H9 (cell line): ENCODE measurements at regions not wholly inside any gene's neighbourhood (a gene's known extent, or its start where the extent isn't known, plus 50 kb on each side); places are given as distances from the start of the nearest gene placed in this dataset.

Experiments used
- DNase-seq: peaks from one replicate; pipeline ENCODE4 v3.0.0-alpha.2; 2017
- H2AFZ ChIP-seq: one replicate; pipeline ENCODE4 v1.6.1; 2013; ENCODE audit warnings: mild to moderate bottlenecking, low read length, control low read depth, moderate library complexity
- H2AK5ac ChIP-seq: 2 replicates; pipeline ENCODE4 v1.6.1; 2013; ENCODE audit warnings: low read length, control low read depth, mixed read lengths; ENCODE audit not compliant: insufficient read length
- H2BK120ac ChIP-seq: one replicate; pipeline ENCODE4 v1.6.1; 2013; ENCODE audit warnings: low read depth, mild to moderate bottlenecking, low read length, control low read depth, inconsistent platforms; ENCODE audit not compliant: poor library complexity, severe bottlenecking
- H2BK12ac ChIP-seq: 2 replicates; pipeline ENCODE4 v1.6.1; 2013; ENCODE audit warnings: low read length, control low read depth, mixed read lengths, low read depth; ENCODE audit not compliant: insufficient read length
- H2BK15ac ChIP-seq: 2 replicates; pipeline ENCODE4 v1.6.1; 2013; ENCODE audit warnings: low read depth, low read length, control low read depth
- H2BK20ac ChIP-seq: one replicate; pipeline ENCODE4 v1.6.1; 2013; ENCODE audit warnings: low read depth, mild to moderate bottlenecking, low read length, control low read depth, inconsistent platforms; ENCODE audit not compliant: poor library complexity, severe bottlenecking
- H2BK5ac ChIP-seq: 2 replicates; pipeline ENCODE4 v1.6.1; 2013; ENCODE audit warnings: low read length, control low read depth, mixed read lengths; ENCODE audit not compliant: insufficient read length
- H3K14ac ChIP-seq: 2 replicates; pipeline ENCODE4 v1.6.1; 2013; ENCODE audit warnings: low read length, control low read depth; ENCODE audit not compliant: insufficient read depth
- H3K18ac ChIP-seq: 2 replicates; pipeline ENCODE4 v1.6.1; 2013; ENCODE audit warnings: low read depth, mild to moderate bottlenecking, mixed read lengths, low read length, control low read depth; ENCODE audit not compliant: insufficient read length
- H3K23ac ChIP-seq: 2 replicates; pipeline ENCODE4 v1.6.1; 2013; ENCODE audit warnings: low read length, control low read depth, mixed read lengths, low read depth; ENCODE audit not compliant: insufficient read length
- H3K23me2 ChIP-seq: 2 replicates; pipeline ENCODE4 v1.6.1; 2013; ENCODE audit warnings: low read depth, mild to moderate bottlenecking, mixed read lengths, low read length, control low read depth; ENCODE audit not compliant: insufficient read length, poor library complexity, severe bottlenecking
- H3K27ac ChIP-seq: 2 replicates; pipeline ENCODE4 v1.5.1; 2013; ENCODE audit warnings: low read length, control low read depth, mixed read lengths, low read depth; ENCODE audit not compliant: insufficient read length
- H3K27me3 ChIP-seq: 2 replicates; pipeline ENCODE4 v1.6.1; 2013; ENCODE audit warnings: low read length, control low read depth, inconsistent platforms; ENCODE audit not compliant: insufficient read depth
- H3K4ac ChIP-seq: 2 replicates; pipeline ENCODE4 v1.6.1; 2013; ENCODE audit warnings: low read depth, mild to moderate bottlenecking, control low read depth, inconsistent platforms, low read length, moderate library complexity
- H3K4me1 ChIP-seq: 2 replicates; pipeline ENCODE4 v1.6.1; 2013; ENCODE audit warnings: low read length, control low read depth, inconsistent platforms; ENCODE audit not compliant: insufficient read depth
- H3K4me2 ChIP-seq: 2 replicates; pipeline ENCODE4 v1.6.1; 2013; ENCODE audit warnings: low read length, control low read depth, mixed read lengths; ENCODE audit not compliant: insufficient read length, insufficient read depth
- H3K56ac ChIP-seq: 2 replicates; pipeline ENCODE4 v1.6.1; 2013; ENCODE audit warnings: low read depth, mild to moderate bottlenecking, mixed read lengths, low read length, control low read depth; ENCODE audit not compliant: insufficient read length
- H3K79me1 ChIP-seq: 2 replicates; pipeline ENCODE4 v1.6.1; 2013; ENCODE audit warnings: low read depth, mild to moderate bottlenecking, moderate library complexity, low read length, control low read depth, inconsistent platforms; ENCODE audit not compliant: insufficient read depth, poor library complexity, severe bottlenecking
- H3K79me2 ChIP-seq: 2 replicates; pipeline ENCODE4 v1.6.1; 2013; ENCODE audit warnings: low read length, control low read depth, inconsistent platforms; ENCODE audit not compliant: insufficient read depth
- H3K9ac ChIP-seq: 2 replicates; pipeline ENCODE4 v1.6.1; 2013; ENCODE audit warnings: low read length, control low read depth, mixed read lengths; ENCODE audit not compliant: insufficient read length; ENCODE audit errors: extremely low read depth
- H3K9me3 ChIP-seq: one replicate; pipeline ENCODE4 v1.6.1; 2013; ENCODE audit warnings: low read depth, low read length, inconsistent platforms; ENCODE audit not compliant: control insufficient read depth
- H3T11ph ChIP-seq: one replicate; pipeline ENCODE4 v1.6.1; 2013; ENCODE audit warnings: mild to moderate bottlenecking, low read length, control low read depth, inconsistent platforms
- H4K20me1 ChIP-seq: one replicate; pipeline ENCODE4 v1.6.1; 2013; ENCODE audit not compliant: control insufficient read depth, insufficient read length, insufficient read depth
- H4K5ac ChIP-seq: 2 replicates; pipeline ENCODE4 v1.6.1; 2013; ENCODE audit warnings: low read depth, mild to moderate bottlenecking, mixed read lengths, low read length, control low read depth; ENCODE audit not compliant: insufficient read length
- H4K8ac ChIP-seq: replicated peaks from 2 replicates; pipeline ENCODE4 v1.6.1; 2013; ENCODE audit warnings: low read length, control low read depth, mixed read lengths, low read depth; ENCODE audit not compliant: insufficient read length
- H4K91ac ChIP-seq: 2 replicates; pipeline ENCODE4 v1.6.1; 2013; ENCODE audit warnings: low read depth, mild to moderate bottlenecking, moderate library complexity, mixed read lengths, low read length, control low read depth; ENCODE audit not compliant: insufficient read length
- H3K27ac Mint-ChIP-seq, 3 experiments: 2 replicates in 2 of 3; 3 replicates in 1 of 3; pipeline ENCODE4 v1.8.0; 2020 to 2021; ENCODE audit warnings: mixed read lengths in 3 of 3, mild to moderate bottlenecking in 1 of 3, moderate library complexity in 1 of 3
- H3K27me3 Mint-ChIP-seq: 2 replicates; pipeline ENCODE4 v1.8.0; 2021; ENCODE audit warnings: low read depth, mild to moderate bottlenecking, moderate library complexity, mixed read lengths
- H3K36me3 Mint-ChIP-seq, 3 experiments: 2 replicates in 2 of 3; 3 replicates in 1 of 3; pipeline ENCODE4 v1.8.0; 2020 to 2021; ENCODE audit warnings: low read depth in 3 of 3, mixed read lengths in 3 of 3; ENCODE audit not compliant: insufficient read depth in 1 of 3
- H3K4me1 Mint-ChIP-seq, 2 experiments: 2 replicates each; pipeline ENCODE4 v1.8.0; 2020; ENCODE audit warnings: mixed read lengths in 2 of 2
- H3K4me3 Mint-ChIP-seq, 2 experiments: 2 replicates in 1 of 2; 3 replicates in 1 of 2; pipeline ENCODE4 v1.8.0; 2020 to 2021; ENCODE audit warnings: mild to moderate bottlenecking in 2 of 2, mixed read lengths in 2 of 2, moderate library complexity in 1 of 2
- H3K9me3 Mint-ChIP-seq, 2 experiments: 2 replicates in 1 of 2; 3 replicates in 1 of 2; pipeline ENCODE4 v1.8.0; 2020; ENCODE audit warnings: mild to moderate bottlenecking in 2 of 2, mixed read lengths in 2 of 2, moderate library complexity in 1 of 2
- CTCF ChIP-seq: fragments of 200-600 bp; sonication (generic); conservative IDR thresholded peaks from 3 replicates; pipeline ENCODE4 v1.8.0; 2021; ENCODE audit warnings: antibody characterized with exemption, mild to moderate bottlenecking
- WGBS: extraction: QIAGEN DNeasy Blood & Tissue Kit; methylation state at CpG from one replicate; pipeline ENCODE4 v1.1.7; 2013; ENCODE audit warnings: missing lambda C conversion rate, low lambda C conversion rate, mixed read lengths; ENCODE audit not compliant: insufficient read length; ENCODE audit errors: extremely low coverage; 5-methylcytosine and 5-hydroxymethylcytosine counted together

GRCh38 chr14:55767286-55767685 is 187.3 kb downstream of the KTN1 start:
- no peak for TF ChIP-seq CTCF
- H3K9me3 Mint-ChIP-seq, result peaks cover 3 to 4% of the 10 kb centered on the region in 2 experiments; a peak in 2 of 5 replicates
- H4K91ac ChIP-seq, result no peak overlapping the region
- peaks cover 5 to 9% of the 10 kb centered on the region in 2 experiments for H3K4me1 Mint-ChIP-seq
- H3K4ac ChIP-seq, result no peak overlapping the region
- no peak overlapping the region for H4K5ac ChIP-seq
- no peaks in the 10 kb centered on the region for H4K20me1 ChIP-seq
- H2BK20ac ChIP-seq, result no peak overlapping the region
- no peaks in the 10 kb centered on the region for H3K27me3 ChIP-seq
- H2AFZ ChIP-seq, result no peak overlapping the region
- H3K4me3 Mint-ChIP-seq, result no peak overlapping the region
- no peak overlapping the region for H3K14ac ChIP-seq
- H3T11ph ChIP-seq, result no peak overlapping the region
- no peak overlapping the region for H2BK15ac ChIP-seq
- H3K23ac ChIP-seq, result no peak overlapping the region
- H3K56ac ChIP-seq, result no peak overlapping the region
- H3K79me2 ChIP-seq, result no peaks in the 10 kb centered on the region
- no peak overlapping the region; a peak in 1 of 7 replicates for H3K27ac Mint-ChIP-seq
- no peak overlapping the region for H4K8ac ChIP-seq
- no peak overlapping the region for H3K4me2 ChIP-seq
- H2BK12ac ChIP-seq, result no peak overlapping the region
- peaks cover 3% of the 10 kb centered on the region; the same call in 1 of the 2 replicates for H3K4me1 ChIP-seq
- no peaks in the 10 kb centered on the region; the same call in 1 of the 2 replicates for H3K27me3 Mint-ChIP-seq
- H3K36me3 Mint-ChIP-seq, result no peaks in the 10 kb centered on the region
- no peaks in the 10 kb centered on the region for H3K79me1 ChIP-seq
- no peak for DNase-seq
- no CpG with 5 or more reads among the region's 2 CpGs for WGBS
- no peak overlapping the region for H3K27ac ChIP-seq
- no peaks in the 10 kb centered on the region for H3K9me3 ChIP-seq
- H3K9ac ChIP-seq, result no peak overlapping the region
- H3K18ac ChIP-seq, result no peak overlapping the region
- no peaks in the 10 kb centered on the region for H3K23me2 ChIP-seq
- no peak overlapping the region for H2BK120ac ChIP-seq
- H2AK5ac ChIP-seq, result no peak overlapping the region
- H2BK5ac ChIP-seq, result no peak overlapping the region
